WTC11 (cell line): ENCODE measurements at regions not wholly inside any gene's neighbourhood (a gene's known extent, or its start where the extent isn't known, plus 50 kb on each side); places are given as distances from the start of the nearest gene placed in this dataset.

Experiments used
- ATF3 ChIP-seq: sonication (generic); formaldehyde crosslinking; conservative IDR thresholded peaks from 2 replicates; pipeline ENCODE4 v1.8.1; 2022; ENCODE audit warnings: mild to moderate bottlenecking, missing genetic modification reagents
- E2F5 ChIP-seq: sonication (generic); formaldehyde crosslinking; IDR thresholded peaks from 2 replicates; pipeline ENCODE4 v1.8.1; 2022; ENCODE audit warnings: mild to moderate bottlenecking, moderate library complexity, missing genetic modification reagents
- ETV6 ChIP-seq: sonication (generic); formaldehyde crosslinking; IDR thresholded peaks from 2 replicates; pipeline ENCODE4 v1.8.1; 2022; ENCODE audit warnings: mild to moderate bottlenecking, missing genetic modification reagents
- NFYB ChIP-seq: sonication (generic); formaldehyde crosslinking; conservative IDR thresholded peaks from 2 replicates; pipeline ENCODE4 v1.8.0; 2022; ENCODE audit warnings: low read depth, missing genetic modification reagents
- SMAD3 ChIP-seq: sonication (generic); formaldehyde crosslinking; IDR thresholded peaks from 2 replicates; pipeline ENCODE4 v1.8.0; 2022; ENCODE audit warnings: missing genetic modification reagents, mild to moderate bottlenecking, borderline replicate concordance
- SMAD4 ChIP-seq: sonication (generic); formaldehyde crosslinking; IDR thresholded peaks from 2 replicates; pipeline ENCODE4 v1.8.0; 2022; ENCODE audit warnings: mild to moderate bottlenecking, missing genetic modification reagents
- SP1 ChIP-seq: sonication (generic); formaldehyde crosslinking; conservative IDR thresholded peaks from 2 replicates; pipeline ENCODE4 v1.8.1; 2022; ENCODE audit warnings: missing genetic modification reagents
- TEAD1 ChIP-seq: sonication (generic); formaldehyde crosslinking; IDR thresholded peaks from 2 replicates; pipeline ENCODE4 v1.8.0; 2022; ENCODE audit warnings: mild to moderate bottlenecking, missing genetic modification reagents
- USF1 ChIP-seq: sonication (generic); formaldehyde crosslinking; IDR thresholded peaks from 2 replicates; pipeline ENCODE4 v1.8.0; 2022; ENCODE audit warnings: mild to moderate bottlenecking, missing genetic modification reagents
- ZNF121 ChIP-seq: sonication (generic); formaldehyde crosslinking; IDR thresholded peaks from 2 replicates; pipeline ENCODE4 v1.8.0; 2023; ENCODE audit warnings: missing genetic modification reagents
- TF ChIP-seq, protein P1 (sequence below): fragments of 200-600 bp; IDR thresholded peaks from 2 replicates; pipeline ENCODE4 v1.8.0; 2022; ENCODE audit warnings: antibody characterized with exemption
- TF ChIP-seq, protein P2 (sequence below): fragments of 250-450 bp; sonication (Bioruptor Pico); IDR thresholded peaks from 2 replicates; pipeline ENCODE4 v1.9.0; 2021; ENCODE audit warnings: mild to moderate bottlenecking

GRCh38 chr1:106921186-106921585 is 135.3 kb upstream of the PRMT6 start:
- TF ChIP-seq, protein P1, sequence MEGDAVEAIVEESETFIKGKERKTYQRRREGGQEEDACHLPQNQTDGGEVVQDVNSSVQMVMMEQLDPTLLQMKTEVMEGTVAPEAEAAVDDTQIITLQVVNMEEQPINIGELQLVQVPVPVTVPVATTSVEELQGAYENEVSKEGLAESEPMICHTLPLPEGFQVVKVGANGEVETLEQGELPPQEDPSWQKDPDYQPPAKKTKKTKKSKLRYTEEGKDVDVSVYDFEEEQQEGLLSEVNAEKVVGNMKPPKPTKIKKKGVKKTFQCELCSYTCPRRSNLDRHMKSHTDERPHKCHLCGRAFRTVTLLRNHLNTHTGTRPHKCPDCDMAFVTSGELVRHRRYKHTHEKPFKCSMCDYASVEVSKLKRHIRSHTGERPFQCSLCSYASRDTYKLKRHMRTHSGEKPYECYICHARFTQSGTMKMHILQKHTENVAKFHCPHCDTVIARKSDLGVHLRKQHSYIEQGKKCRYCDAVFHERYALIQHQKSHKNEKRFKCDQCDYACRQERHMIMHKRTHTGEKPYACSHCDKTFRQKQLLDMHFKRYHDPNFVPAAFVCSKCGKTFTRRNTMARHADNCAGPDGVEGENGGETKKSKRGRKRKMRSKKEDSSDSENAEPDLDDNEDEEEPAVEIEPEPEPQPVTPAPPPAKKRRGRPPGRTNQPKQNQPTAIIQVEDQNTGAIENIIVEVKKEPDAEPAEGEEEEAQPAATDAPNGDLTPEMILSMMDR: no peak
- TF ChIP-seq SMAD3 (CRISPR knock-in tag): no peak
- TF ChIP-seq, protein P2, sequence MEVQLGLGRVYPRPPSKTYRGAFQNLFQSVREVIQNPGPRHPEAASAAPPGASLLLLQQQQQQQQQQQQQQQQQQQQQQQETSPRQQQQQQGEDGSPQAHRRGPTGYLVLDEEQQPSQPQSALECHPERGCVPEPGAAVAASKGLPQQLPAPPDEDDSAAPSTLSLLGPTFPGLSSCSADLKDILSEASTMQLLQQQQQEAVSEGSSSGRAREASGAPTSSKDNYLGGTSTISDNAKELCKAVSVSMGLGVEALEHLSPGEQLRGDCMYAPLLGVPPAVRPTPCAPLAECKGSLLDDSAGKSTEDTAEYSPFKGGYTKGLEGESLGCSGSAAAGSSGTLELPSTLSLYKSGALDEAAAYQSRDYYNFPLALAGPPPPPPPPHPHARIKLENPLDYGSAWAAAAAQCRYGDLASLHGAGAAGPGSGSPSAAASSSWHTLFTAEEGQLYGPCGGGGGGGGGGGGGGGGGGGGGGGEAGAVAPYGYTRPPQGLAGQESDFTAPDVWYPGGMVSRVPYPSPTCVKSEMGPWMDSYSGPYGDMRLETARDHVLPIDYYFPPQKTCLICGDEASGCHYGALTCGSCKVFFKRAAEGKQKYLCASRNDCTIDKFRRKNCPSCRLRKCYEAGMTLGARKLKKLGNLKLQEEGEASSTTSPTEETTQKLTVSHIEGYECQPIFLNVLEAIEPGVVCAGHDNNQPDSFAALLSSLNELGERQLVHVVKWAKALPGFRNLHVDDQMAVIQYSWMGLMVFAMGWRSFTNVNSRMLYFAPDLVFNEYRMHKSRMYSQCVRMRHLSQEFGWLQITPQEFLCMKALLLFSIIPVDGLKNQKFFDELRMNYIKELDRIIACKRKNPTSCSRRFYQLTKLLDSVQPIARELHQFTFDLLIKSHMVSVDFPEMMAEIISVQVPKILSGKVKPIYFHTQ (CRISPR knock-in tag): no peak
- TF ChIP-seq NFYB (CRISPR knock-in tag): no peak
- TF ChIP-seq TEAD1 (CRISPR knock-in tag): no peak
- no peak for TF ChIP-seq E2F5
- TF ChIP-seq ATF3: no peak
- TF ChIP-seq ZNF121: no peak
- no peak for TF ChIP-seq USF1 (CRISPR knock-in tag)
- TF ChIP-seq SP1 (CRISPR knock-in tag): no peak
- no peak for TF ChIP-seq SMAD4 (CRISPR knock-in tag)
- TF ChIP-seq ETV6 (CRISPR knock-in tag): no peak
